Caco-2 (cell line): ENCODE measurements at regions not wholly inside any gene's neighbourhood (a gene's known extent, or its start where the extent isn't known, plus 50 kb on each side); places are given as distances from the start of the nearest gene placed in this dataset.

Source experiments
- BruUV-seq: library from RNA; stranded (reverse); fragments of 400-500 nt; replicated peaks from 2 replicates; lab custom pipeline; 2021; lab: Mats Ljungman, UMichigan
- CTCF ChIA-PET: fragments of 300-600 bp; sonication (Branson Sonifier 250); formaldehyde crosslinking; loops from one replicate; lab custom pipeline; 2022; ENCODE audit warnings: antibody characterized with exemption; lab: Charles Lee
- POLR2A ChIA-PET: fragments of 300-600 bp; sonication (Branson Sonifier 250); formaldehyde crosslinking; loops from one replicate; lab custom pipeline; 2022; ENCODE audit warnings: antibody characterized with exemption; lab: Charles Lee
- DNase-seq, 2 experiments: peaks; one replicate each; pipeline versions ENCODE4 v3.0.0 to v3.0.0-alpha.2; 2020 to 2022
- H3K27me3 ChIP-seq: replicated peaks from 2 replicates; pipeline ENCODE4 v1.6.0; 2011; ENCODE audit warnings: low read length; ENCODE audit not compliant: control insufficient read depth, insufficient read depth
- H3K36me3 ChIP-seq: 2 replicates; pipeline ENCODE4 v1.5.1; 2011; ENCODE audit warnings: low read length; ENCODE audit not compliant: control insufficient read depth, insufficient read depth
- H3K4me1 ChIP-seq: fragments of 250-450 bp; sonication (Bioruptor Pico); 2 replicates; pipeline ENCODE4 v1.5.1; 2020; ENCODE audit warnings: mild to moderate bottlenecking
- H3K4me3 ChIP-seq: 2 replicates; pipeline ENCODE4 v1.5.1; 2011; ENCODE audit warnings: low read depth, mild to moderate bottlenecking, control low read depth, low read length
- H3K9me3 ChIP-seq: fragments of 250-450 bp; sonication (Bioruptor Pico); 2 replicates; pipeline ENCODE4 v1.5.1; 2020; ENCODE audit warnings: mild to moderate bottlenecking, moderate library complexity
- H3K27ac Mint-ChIP-seq: one replicate; pipeline ENCODE4 v1.8.0; 2022; ENCODE audit warnings: mixed read lengths; ENCODE audit not compliant: unreplicated experiment
- H3K27me3 Mint-ChIP-seq: one replicate; pipeline ENCODE4 v1.8.0; 2022; ENCODE audit warnings: mixed read lengths; ENCODE audit not compliant: insufficient read depth, unreplicated experiment
- H3K36me3 Mint-ChIP-seq: one replicate; pipeline ENCODE4 v1.8.0; 2022; ENCODE audit warnings: mild to moderate bottlenecking, mixed read lengths; ENCODE audit not compliant: insufficient read depth, unreplicated experiment
- H3K4me1 Mint-ChIP-seq: one replicate; pipeline ENCODE4 v1.8.0; 2022; ENCODE audit warnings: low read depth, mixed read lengths; ENCODE audit not compliant: unreplicated experiment
- H3K4me3 Mint-ChIP-seq: one replicate; pipeline ENCODE4 v1.8.0; 2022; ENCODE audit warnings: mild to moderate bottlenecking, moderate library complexity, mixed read lengths; ENCODE audit not compliant: unreplicated experiment
- H3K9me3 Mint-ChIP-seq: one replicate; pipeline ENCODE4 v1.8.0; 2022; ENCODE audit warnings: mixed read lengths; ENCODE audit not compliant: unreplicated experiment
- CTCF ChIP-seq, 2 experiments: fragments of 200-600 bp in 1 of 2; IDR thresholded peaks; 1 replicate in 1 of 2; 2 replicates in 1 of 2; pipeline versions ENCODE4 v1.5.1 to v1.8.0; 2011 to 2022; ENCODE audit warnings: antibody characterized with exemption in 1 of 2, control low read depth in 1 of 2, inconsistent platforms in 1 of 2, low read depth in 1 of 2, low read length in 1 of 2, mild to moderate bottlenecking in 1 of 2, moderate library complexity in 1 of 2; ENCODE audit not compliant: insufficient read depth in 1 of 2, severe bottlenecking in 1 of 2, unreplicated experiment in 1 of 2
- intact Hi-C: fragments of 100-400 bp; cut with micrococcal nuclease; formaldehyde crosslinking; loops from one replicate; pipeline ENCODE4 v1.10.0; 2022; ENCODE audit not compliant: unreplicated experiment

- no TSS peak for BruUV-seq
- H3K4me3 ChIP-seq: no peak overlapping the region
- H3K36me3 ChIP-seq: no peaks in the 10 kb centered on the region
- ChIA-PET CTCF (interaction anchor here (0.6 kb wide), 1 partner anchor 932 kb away, joined by 3 read pairs; no protein-coding TSS in a partner anchor), POLR2A (no interaction called here)
- H3K27ac Mint-ChIP-seq: no peak overlapping the region
- H3K9me3 Mint-ChIP-seq: no peaks in the 10 kb centered on the region
- no peaks in the 10 kb centered on the region for H3K27me3 ChIP-seq
- TF ChIP-seq CTCF (IDR thresholded peaks at IDR 0.05; ENCODE audit: insufficient read depth in 1 of 2, low read depth in 1 of 2, low read length in 1 of 2, severe bottlenecking in 1 of 2, unreplicated experiment in 1 of 2): no peak
- H3K27me3 Mint-ChIP-seq: no peaks in the 10 kb centered on the region
- no peak overlapping the region for H3K4me3 Mint-ChIP-seq
- H3K4me1 Mint-ChIP-seq: no peaks in the 10 kb centered on the region
- intact Hi-C loops: no loop called here
- H3K36me3 Mint-ChIP-seq: no peaks in the 10 kb centered on the region
- no peaks in the 10 kb centered on the region for H3K4me1 ChIP-seq
- H3K9me3 ChIP-seq: no peaks in the 10 kb centered on the region
- DNase-seq: no peak
These were observed 189.9 kb downstream of the IL15 start for GRCh38 chr4:141826260-141826659.

DNA sequence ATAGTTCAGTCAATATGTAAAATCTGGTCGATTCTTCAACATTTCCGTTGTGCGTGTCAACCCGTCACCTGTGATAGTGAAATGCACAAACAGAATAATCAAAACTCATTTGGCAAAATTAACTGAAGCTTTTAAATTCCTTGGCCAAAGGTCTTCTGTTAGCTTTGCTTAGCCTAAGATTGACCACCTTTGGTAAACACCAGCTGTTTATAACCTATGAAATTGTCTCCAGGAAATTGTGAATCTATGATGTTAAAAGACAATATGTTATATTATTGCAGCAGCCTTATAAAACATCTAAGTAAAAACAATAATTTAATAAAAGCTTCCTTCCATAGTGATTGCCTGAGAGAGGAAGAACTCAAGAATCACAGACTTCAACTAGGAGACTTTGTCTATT, 196.8 kb downstream of the IL15 start:
- H3K4me3 ChIP-seq: no peak overlapping the region
- H3K27me3 ChIP-seq: no peaks in the 10 kb centered on the region
- Mint-ChIP-seq H3K4me3 (no peak overlapping the region), H3K27ac (no peak overlapping the region), H3K27me3 (peaks cover 2% of the 10 kb centered on the region), H3K36me3 (peaks cover 6% of the 10 kb centered on the region), H3K9me3 (peaks cover 8% of the 10 kb centered on the region), H3K4me1 (no peaks in the 10 kb centered on the region)
- no peaks in the 10 kb centered on the region for H3K9me3 ChIP-seq
- TF ChIP-seq CTCF (IDR thresholded peaks at IDR 0.05; ENCODE audit: insufficient read depth in 1 of 2, low read depth in 1 of 2, low read length in 1 of 2, severe bottlenecking in 1 of 2, unreplicated experiment in 1 of 2): no peak
- no peaks in the 10 kb centered on the region for H3K4me1 ChIP-seq
- CTCF ChIA-PET: no interaction called here
- no peak for DNase-seq
- no peaks in the 10 kb centered on the region for H3K36me3 ChIP-seq
- intact Hi-C loops: no loop called here
- BruUV-seq: no TSS peak
- POLR2A ChIA-PET: no interaction called here

DNA sequence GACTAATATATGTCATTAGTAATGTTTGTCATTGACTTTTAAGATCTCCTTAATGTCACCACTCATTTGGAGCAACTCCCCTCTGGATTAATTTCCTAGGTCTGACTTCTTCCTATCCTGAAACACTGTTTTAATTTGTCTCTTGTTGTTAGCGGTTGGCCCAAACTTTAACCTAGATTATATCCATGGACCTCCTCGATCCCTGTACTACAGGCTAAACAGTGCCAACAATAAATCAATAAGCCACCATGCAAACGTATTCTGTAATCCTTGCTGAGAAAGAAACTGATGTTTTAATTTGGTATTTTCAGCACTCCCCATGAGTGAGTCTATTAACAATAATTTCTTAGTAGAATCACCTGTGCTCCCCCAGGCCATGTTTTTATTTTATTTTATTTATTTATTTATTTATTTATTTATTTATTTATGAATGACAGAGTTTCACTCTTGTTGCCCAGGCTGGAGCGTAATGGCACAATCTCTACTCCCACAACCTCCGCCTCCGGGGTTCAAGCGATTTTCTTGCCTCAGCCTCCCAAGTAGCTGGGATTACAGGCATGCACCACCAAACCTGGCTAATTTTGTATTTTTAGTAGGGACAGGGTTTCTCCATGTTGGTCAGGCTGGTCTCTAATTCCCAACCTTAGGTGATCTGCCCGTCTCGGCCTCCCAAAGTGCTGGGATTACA, 204.1 kb downstream of the IL15 start:
- Mint-ChIP-seq H3K4me1 (no peaks in the 10 kb centered on the region), H3K27ac (no peak overlapping the region), H3K9me3 (no peaks in the 10 kb centered on the region), H3K4me3 (no peak overlapping the region), H3K27me3 (no peaks in the 10 kb centered on the region), H3K36me3 (peaks cover 6% of the 10 kb centered on the region)
- POLR2A ChIA-PET: no interaction called here
- Histone ChIP-seq H3K4me3 (no peak overlapping the region), H3K36me3 (no peaks in the 10 kb centered on the region), H3K27me3 (no peaks in the 10 kb centered on the region), H3K9me3 (no peaks in the 10 kb centered on the region), H3K4me1 (no peaks in the 10 kb centered on the region)
- no peak for DNase-seq
- no TSS peak for BruUV-seq
- intact Hi-C loops: no loop called here
- TF ChIP-seq CTCF (IDR thresholded peaks at IDR 0.05; ENCODE audit: insufficient read depth in 1 of 2, low read depth in 1 of 2, low read length in 1 of 2, severe bottlenecking in 1 of 2, unreplicated experiment in 1 of 2): no peak
- CTCF ChIA-PET: no interaction called here
